WI38 (cell line): ENCODE measurements at regions not wholly inside any gene's neighbourhood (a gene's known extent, or its start where the extent isn't known, plus 50 kb on each side); places are given as distances from the start of the nearest gene placed in this dataset.

Source experiments
- H3K4me3 ChIP-seq: 2 replicates; pipeline ENCODE4 v1.5.1; 2011; ENCODE audit warnings: low read depth, mild to moderate bottlenecking, control low read depth, low read length
- CTCF ChIP-seq: IDR thresholded peaks from 2 replicates; pipeline ENCODE4 v1.5.1; 2012; ENCODE audit warnings: low read depth, mild to moderate bottlenecking, control low read depth, low read length

DNA sequence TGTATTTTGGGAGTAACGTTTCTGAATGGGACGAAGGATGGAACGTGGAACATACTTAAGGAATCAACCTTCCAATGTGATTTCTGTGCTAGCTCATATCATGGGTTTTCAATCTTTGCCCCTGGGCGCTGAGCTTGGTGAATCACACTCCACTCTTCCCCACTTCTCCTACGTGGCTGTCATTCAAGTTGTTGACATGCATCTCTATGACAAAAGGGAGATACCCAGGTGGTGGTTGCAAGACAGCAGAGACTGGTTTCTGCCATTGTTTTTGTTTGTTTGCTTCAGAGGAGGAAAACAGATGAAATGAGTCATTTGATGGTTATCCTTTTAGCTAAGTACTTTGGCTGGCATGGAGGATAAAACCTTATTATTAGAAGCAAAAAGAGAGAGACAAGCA lies 573.9 kb downstream of the GATA3 start:
- no peak overlapping the region for H3K4me3 ChIP-seq
- TF ChIP-seq CTCF = no peak

GRCh38 chr10:8633909-8634308 lies 579.4 kb downstream of the GATA3 start:
- H3K4me3 ChIP-seq = no peak overlapping the region
- no peak for TF ChIP-seq CTCF

- no peak for TF ChIP-seq CTCF
- no peak overlapping the region for H3K4me3 ChIP-seq
Measured at GRCh38 chr10:8636371-8636770, 581.9 kb downstream of the GATA3 start.

DNA sequence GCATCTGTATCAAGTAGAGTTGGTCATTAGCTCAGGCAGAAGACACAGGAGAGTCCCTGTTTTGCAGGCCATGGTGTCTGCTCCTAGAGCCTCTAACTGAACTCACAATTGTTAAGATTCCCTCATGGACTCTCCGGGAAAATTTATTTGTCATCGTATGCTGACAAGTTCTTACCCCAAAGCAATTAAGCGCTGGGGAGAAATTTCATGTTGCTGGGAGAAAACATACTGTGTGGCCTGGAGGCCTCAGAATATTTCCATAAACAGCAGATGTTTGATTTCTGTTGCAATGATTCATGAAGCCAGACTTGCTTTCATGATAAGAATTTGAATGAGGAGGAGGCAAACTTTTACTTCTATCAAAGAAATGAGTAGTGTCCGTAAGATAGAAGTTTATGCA lies 583.2 kb downstream of the GATA3 start:
- TF ChIP-seq CTCF = no peak
- no peak overlapping the region for H3K4me3 ChIP-seq

DNA sequence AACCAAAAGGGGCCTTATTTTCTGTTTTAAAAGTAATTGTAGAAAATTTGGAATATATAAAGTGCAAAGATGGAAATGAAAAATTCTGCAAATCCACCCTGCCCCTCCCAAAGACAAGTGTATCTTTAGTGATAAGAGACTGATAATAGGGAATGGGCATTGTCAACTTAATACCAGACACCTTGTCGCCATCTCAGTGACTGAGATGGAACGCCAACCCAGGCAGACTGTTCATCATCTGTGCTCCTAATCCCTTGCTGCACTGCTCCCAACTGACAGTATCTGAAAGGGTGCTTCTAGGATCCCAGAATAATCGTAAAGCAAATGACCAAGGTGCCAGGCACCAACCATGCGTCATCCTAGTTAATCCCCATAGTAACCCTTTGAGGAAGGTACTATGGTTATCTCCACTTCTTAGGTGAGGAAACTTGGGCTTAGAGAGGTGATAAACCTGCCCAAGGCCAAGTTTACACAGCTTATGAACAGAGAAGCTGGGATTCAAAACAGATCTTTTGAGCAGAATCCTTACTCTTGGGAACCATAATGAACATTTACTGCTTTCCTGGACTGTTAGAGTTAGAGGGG lies 583.7 kb downstream of the GATA3 start:
- no peak overlapping the region for H3K4me3 ChIP-seq
- TF ChIP-seq CTCF = no peak

DNA sequence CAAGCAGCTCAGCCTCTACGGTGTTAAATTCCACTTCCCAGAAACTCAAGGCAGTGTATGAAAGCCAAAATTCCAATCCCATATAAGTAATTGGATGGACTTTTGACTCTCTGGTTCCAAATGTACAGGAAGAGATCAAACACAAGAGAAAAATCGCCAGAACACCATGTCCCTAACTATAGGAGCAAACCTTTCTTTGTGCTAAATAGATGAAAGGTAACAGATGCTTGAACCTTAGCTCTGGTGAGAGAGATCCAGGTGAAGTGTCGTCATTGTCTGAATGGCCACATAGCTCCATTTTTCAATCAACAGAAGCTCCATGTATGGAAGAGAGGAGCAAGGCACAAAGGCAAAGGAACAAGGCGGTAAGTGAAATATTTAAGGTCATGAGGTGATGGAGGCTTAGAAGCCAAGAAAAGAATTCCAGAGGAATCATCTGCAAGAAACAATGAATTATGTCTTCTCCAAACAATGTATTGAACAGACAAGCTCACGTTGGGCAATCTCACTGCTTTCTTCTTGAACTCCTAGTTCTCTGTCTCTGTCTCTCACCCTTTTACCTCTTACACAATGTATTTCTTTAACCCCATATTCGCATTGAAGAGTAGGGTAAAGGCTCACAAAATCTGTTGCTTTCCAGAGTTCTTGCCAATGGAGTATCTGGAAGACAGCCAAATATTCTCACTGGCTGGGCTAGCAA lies 585.1 kb downstream of the GATA3 start:
- no peak overlapping the region for H3K4me3 ChIP-seq
- TF ChIP-seq CTCF = no peak

DNA sequence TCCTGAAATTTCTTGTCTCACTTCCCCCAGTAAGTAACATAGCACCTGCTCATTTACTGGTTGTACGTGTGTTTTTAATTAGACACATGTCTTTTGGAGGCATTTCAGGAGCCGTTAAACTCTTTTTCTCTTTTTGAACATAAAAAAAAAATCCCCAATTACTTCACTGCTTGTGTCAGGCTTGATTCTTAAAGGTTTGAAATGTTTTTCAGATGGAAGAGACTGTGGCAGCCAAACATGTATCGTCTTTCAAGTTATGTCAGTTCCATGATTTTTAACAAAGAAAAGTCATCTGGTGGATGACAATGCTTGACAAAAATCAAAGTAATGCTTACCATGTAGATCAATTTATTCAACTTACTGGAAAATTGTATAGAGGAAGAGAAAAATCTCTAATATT lies 585.8 kb downstream of the GATA3 start:
- H3K4me3 ChIP-seq = no peak overlapping the region
- TF ChIP-seq CTCF = no peak
